K562 (cell line): ENCODE measurements at regions not wholly inside any gene's neighbourhood (a gene's known extent, or its start where the extent isn't known, plus 50 kb on each side); places are given as distances from the start of the nearest gene placed in this dataset.

Source experiments
- ETV6 ChIP-seq, 3 experiments: fragments of 150-350 bp in 1 of 3; sonication (generic) in 1 of 3; formaldehyde crosslinking in 1 of 3; IDR thresholded peaks; 2 replicates each; pipeline versions ENCODE4 v1.6.1 to v1.8.0; 2014 to 2022; ENCODE audit warnings: borderline replicate concordance in 2 of 3, low read depth in 2 of 3, antibody characterized with exemption in 1 of 3, low read length in 1 of 3, mild to moderate bottlenecking in 1 of 3, missing genetic modification reagents in 1 of 3
- ILF3 ChIP-seq: fragments of 450-650 bp; IDR thresholded peaks from 2 replicates; pipeline ENCODE4 v1.6.1; 2018; ENCODE audit warnings: antibody characterized with exemption, mild to moderate bottlenecking, moderate library complexity, borderline replicate concordance
- MXI1 ChIP-seq: IDR thresholded peaks from 2 replicates; pipeline ENCODE4 v1.6.1; 2011; ENCODE audit warnings: low read depth, mild to moderate bottlenecking, improper control_type of control experiment, low read length
- SIRT6 ChIP-seq: IDR thresholded peaks from one replicate; pipeline ENCODE4 v1.6.1; 2012; ENCODE audit warnings: low read depth, mild to moderate bottlenecking, control low read depth, inconsistent platforms, low read length, moderate library complexity
- ZNF121 ChIP-seq: sonication (generic); formaldehyde crosslinking; conservative IDR thresholded peaks from 2 replicates; pipeline ENCODE4 v1.8.0; 2022; ENCODE audit warnings: missing genetic modification reagents
- ZNF740 ChIP-seq, 3 experiments: fragments of 200-800 bp in 1 of 3; sonication (Bioruptor generic) in 1 of 3; sonication (generic) in 1 of 3; formaldehyde crosslinking in 1 of 3; IDR thresholded peaks; 2 replicates each; pipeline versions ENCODE4 v1.6.1 to v1.8.0; 2016 to 2022; ENCODE audit warnings: mild to moderate bottlenecking in 2 of 3, missing compliant biosample characterization in 2 of 3, missing genetic modification characterization in 2 of 3, missing genetic modification reagents in 1 of 3
- ZNF766 ChIP-seq: fragments of 200-800 bp; sonication (Bioruptor generic); conservative IDR thresholded peaks from 2 replicates; pipeline ENCODE4 v1.6.1; 2016; ENCODE audit warnings: missing genetic modification characterization, missing compliant biosample characterization

DNA sequence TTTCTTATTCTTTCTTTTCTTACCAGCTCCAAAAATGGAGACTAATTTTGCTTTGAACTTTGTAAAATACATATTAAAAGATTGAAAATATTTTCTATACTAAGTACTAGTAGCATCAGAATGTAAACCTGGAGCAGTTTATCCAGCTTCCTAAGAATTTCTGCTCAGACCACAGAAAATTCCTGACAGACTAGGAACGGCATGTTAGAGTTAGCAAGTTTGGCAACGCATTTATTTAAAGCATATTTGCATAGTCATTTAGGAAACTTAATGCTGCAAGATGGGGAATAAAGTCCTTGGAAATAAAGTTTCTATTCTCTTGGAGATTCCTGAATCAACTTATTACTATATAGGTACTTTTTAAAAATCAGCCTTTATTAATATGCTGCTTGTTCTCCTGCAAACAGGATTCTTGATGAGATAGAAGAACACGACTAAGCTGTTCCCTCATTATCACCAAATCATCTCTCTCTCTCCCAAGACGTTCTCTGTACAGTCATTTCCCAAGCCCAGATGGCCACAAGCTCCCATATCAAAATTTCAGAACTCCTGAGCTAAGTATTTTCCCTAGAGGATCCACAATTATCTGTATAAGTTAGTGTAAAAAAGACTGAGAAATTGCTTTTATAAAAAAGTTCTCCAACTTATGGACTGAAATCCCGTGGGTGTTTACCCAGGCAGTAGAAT, 305.8 kb upstream of the NEBL start:
- TF ChIP-seq ZNF121 (CRISPR knock-in tag) (no peak), SIRT6 (no peak), MXI1 (no peak), ETV6 (IDR thresholded peaks at IDR 0.05; ENCODE audit: borderline replicate concordance in 1 of 2, low read depth in 2 of 2, low read length in 1 of 2) (no peak), ETV6 (CRISPR knock-in tag; IDR thresholded peaks at IDR 0.05; ENCODE audit: borderline replicate concordance) (no peak), ILF3 (no peak), ZNF766 (no peak), ZNF740 (CRISPR knock-in tag; IDR thresholded peaks at IDR 0.05) (no peak), ZNF740 (tag; IDR thresholded peaks at IDR 0.05) (no peak)
